ENCODE measurements at regions not wholly inside any gene's neighbourhood (a gene's known extent, or its start where the extent isn't known, plus 50 kb on each side); places are given as distances from the start of the nearest gene placed in this dataset.

GRCh38 chr5:135718151-135718550 is 116.3 kb upstream of the SLC25A48 start:
- H3K27me3 ChIP-seq (ENCODE audit: insufficient read depth) = peaks cover 7% of the 10 kb centered on the region; the same call in 1 of the 2 replicates
- H3K9me3 ChIP-seq = no peaks in the 10 kb centered on the region
- H3K4me3 ChIP-seq (ENCODE audit: low read depth in 2 of 2, low read length in 1 of 2) = no peak overlapping the region
- ChIA-PET CTCF (no interaction called here), POLR2A (no interaction called here)
- H3K4me2 ChIP-seq = no peak overlapping the region
- H3K79me2 ChIP-seq (ENCODE audit: insufficient read depth) = no peaks in the 10 kb centered on the region
- 25% methylated on average over 3 of the region's 4 CpGs for WGBS (ENCODE audit: low lambda C conversion rate)
- H4K20me1 ChIP-seq (ENCODE audit: insufficient read depth) = no peaks in the 10 kb centered on the region
- no peaks in the 10 kb centered on the region for H3K9me2 ChIP-seq
- H2AFZ ChIP-seq (ENCODE audit: low read depth) = no peak overlapping the region
- no peak overlapping the region for H3K9ac ChIP-seq
- DNase-seq = no peak
- no peaks in the 10 kb centered on the region for H3F3A ChIP-seq (replicated peaks; ENCODE audit: insufficient read depth)
- H3K27ac ChIP-seq (ENCODE audit: low read depth in 2 of 2, low read length in 1 of 2) = no peak overlapping the region
- TF ChIP-seq EP300 (IDR thresholded peaks at IDR 0.05; ENCODE audit: borderline replicate concordance in 1 of 2, low read depth in 1 of 2, low read length in 1 of 2) (no peak), NFIC (IDR thresholded peaks at IDR 0.05; ENCODE audit: borderline replicate concordance) (no peak), TAF1 (IDR thresholded peaks at IDR 0.05; ENCODE audit: borderline replicate concordance, low read depth, low read length) (no peak), EZH2phosphoT487 (IDR thresholded peaks at IDR 0.05; ENCODE audit: borderline replicate concordance, low read depth) (no peak), ZBTB33 (IDR thresholded peaks at IDR 0.05; ENCODE audit: borderline replicate concordance, low read depth) (no peak), IRF3 (IDR thresholded peaks at IDR 0.05; ENCODE audit: low read depth, low read length) (no peak), MXI1 (IDR thresholded peaks at IDR 0.05; ENCODE audit: low read depth, low read length) (no peak), MEF2A (IDR thresholded peaks at IDR 0.05; ENCODE audit: borderline replicate concordance, low read depth) (no peak)
- TF ChIP-seq, protein P1, sequence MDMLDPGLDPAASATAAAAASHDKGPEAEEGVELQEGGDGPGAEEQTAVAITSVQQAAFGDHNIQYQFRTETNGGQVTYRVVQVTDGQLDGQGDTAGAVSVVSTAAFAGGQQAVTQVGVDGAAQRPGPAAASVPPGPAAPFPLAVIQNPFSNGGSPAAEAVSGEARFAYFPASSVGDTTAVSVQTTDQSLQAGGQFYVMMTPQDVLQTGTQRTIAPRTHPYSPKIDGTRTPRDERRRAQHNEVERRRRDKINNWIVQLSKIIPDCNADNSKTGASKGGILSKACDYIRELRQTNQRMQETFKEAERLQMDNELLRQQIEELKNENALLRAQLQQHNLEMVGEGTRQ (IDR thresholded peaks at IDR 0.05; ENCODE audit: borderline replicate concordance, low read depth, low read length) = no peak
- no peaks in the 10 kb centered on the region for H3K36me3 ChIP-seq (replicated peaks in 1 of 2; ENCODE audit: control insufficient read depth in 1 of 2, insufficient read depth in 2 of 2, low read length in 1 of 2)
- no peaks in the 10 kb centered on the region for H3K4me1 ChIP-seq (ENCODE audit: control insufficient read depth in 1 of 2, insufficient read depth in 2 of 2, low read depth in 1 of 2, low read length in 1 of 2)

DNA sequence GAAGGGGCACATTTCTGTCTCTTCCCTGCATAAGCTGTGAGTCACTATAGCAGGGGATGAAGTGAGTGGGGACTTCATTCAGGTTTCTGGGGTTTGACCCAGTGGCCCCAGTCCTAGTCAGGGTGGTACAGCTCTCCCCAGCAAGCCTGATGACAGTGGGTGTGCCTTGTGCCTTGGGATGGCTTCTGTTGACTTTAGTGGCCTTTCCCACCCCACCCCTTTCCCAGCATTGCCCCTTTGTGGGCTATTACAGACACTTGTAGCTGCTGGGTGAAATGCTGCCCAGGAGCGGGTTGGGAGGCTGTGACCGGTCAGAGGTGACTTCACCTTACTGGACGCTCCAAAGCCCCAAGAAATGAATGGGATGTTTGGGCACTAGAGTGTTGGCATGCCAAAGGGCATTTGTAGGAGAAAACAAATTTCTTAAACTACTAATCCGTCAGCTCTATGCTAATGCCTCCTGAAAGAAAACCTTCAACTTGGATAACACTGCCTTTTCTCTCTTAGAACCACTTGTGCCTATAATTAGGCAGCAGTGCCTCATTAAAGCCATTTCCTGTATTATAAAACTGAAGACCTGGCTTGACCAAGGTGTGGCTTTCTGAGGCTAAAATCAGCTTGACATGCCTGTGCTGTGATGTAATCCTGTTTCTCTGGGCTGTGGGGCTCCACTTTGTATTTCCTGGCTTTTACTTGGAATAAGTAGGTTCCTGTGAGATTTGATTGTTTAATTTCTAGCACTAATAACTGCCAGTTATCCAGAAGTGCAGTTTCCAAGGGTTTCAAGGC is 119.0 kb upstream of the SLC25A48 start:
- H3K9me3 ChIP-seq = no peaks in the 10 kb centered on the region
- POLR2A ChIA-PET = no interaction called here
- DNase-seq = no peak
- TF ChIP-seq, protein P2, sequence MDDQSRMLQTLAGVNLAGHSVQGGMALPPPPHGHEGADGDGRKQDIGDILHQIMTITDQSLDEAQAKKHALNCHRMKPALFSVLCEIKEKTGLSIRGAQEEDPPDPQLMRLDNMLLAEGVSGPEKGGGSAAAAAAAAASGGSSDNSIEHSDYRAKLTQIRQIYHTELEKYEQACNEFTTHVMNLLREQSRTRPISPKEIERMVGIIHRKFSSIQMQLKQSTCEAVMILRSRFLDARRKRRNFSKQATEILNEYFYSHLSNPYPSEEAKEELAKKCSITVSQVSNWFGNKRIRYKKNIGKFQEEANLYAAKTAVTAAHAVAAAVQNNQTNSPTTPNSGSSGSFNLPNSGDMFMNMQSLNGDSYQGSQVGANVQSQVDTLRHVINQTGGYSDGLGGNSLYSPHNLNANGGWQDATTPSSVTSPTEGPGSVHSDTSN (IDR thresholded peaks at IDR 0.05) = no peak
- no peak for TF ChIP-seq SMC3 (IDR thresholded peaks at IDR 0.05; ENCODE audit: low read depth, low read length)
- TF ChIP-seq, protein P3, sequence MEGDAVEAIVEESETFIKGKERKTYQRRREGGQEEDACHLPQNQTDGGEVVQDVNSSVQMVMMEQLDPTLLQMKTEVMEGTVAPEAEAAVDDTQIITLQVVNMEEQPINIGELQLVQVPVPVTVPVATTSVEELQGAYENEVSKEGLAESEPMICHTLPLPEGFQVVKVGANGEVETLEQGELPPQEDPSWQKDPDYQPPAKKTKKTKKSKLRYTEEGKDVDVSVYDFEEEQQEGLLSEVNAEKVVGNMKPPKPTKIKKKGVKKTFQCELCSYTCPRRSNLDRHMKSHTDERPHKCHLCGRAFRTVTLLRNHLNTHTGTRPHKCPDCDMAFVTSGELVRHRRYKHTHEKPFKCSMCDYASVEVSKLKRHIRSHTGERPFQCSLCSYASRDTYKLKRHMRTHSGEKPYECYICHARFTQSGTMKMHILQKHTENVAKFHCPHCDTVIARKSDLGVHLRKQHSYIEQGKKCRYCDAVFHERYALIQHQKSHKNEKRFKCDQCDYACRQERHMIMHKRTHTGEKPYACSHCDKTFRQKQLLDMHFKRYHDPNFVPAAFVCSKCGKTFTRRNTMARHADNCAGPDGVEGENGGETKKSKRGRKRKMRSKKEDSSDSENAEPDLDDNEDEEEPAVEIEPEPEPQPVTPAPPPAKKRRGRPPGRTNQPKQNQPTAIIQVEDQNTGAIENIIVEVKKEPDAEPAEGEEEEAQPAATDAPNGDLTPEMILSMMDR (IDR thresholded peaks at IDR 0.05) = no peak
- TF ChIP-seq EP300 (IDR thresholded peaks at IDR 0.05; ENCODE audit: borderline replicate concordance in 1 of 2, low read depth in 1 of 2, low read length in 1 of 2) = no peak
- TF ChIP-seq YY1 (IDR thresholded peaks at IDR 0.05; ENCODE audit: low read depth) = no peak
- TF ChIP-seq, protein P4, sequence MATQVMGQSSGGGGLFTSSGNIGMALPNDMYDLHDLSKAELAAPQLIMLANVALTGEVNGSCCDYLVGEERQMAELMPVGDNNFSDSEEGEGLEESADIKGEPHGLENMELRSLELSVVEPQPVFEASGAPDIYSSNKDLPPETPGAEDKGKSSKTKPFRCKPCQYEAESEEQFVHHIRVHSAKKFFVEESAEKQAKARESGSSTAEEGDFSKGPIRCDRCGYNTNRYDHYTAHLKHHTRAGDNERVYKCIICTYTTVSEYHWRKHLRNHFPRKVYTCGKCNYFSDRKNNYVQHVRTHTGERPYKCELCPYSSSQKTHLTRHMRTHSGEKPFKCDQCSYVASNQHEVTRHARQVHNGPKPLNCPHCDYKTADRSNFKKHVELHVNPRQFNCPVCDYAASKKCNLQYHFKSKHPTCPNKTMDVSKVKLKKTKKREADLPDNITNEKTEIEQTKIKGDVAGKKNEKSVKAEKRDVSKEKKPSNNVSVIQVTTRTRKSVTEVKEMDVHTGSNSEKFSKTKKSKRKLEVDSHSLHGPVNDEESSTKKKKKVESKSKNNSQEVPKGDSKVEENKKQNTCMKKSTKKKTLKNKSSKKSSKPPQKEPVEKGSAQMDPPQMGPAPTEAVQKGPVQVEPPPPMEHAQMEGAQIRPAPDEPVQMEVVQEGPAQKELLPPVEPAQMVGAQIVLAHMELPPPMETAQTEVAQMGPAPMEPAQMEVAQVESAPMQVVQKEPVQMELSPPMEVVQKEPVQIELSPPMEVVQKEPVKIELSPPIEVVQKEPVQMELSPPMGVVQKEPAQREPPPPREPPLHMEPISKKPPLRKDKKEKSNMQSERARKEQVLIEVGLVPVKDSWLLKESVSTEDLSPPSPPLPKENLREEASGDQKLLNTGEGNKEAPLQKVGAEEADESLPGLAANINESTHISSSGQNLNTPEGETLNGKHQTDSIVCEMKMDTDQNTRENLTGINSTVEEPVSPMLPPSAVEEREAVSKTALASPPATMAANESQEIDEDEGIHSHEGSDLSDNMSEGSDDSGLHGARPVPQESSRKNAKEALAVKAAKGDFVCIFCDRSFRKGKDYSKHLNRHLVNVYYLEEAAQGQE (IDR thresholded peaks at IDR 0.05; ENCODE audit: low read depth, low read length) = no peak
- no peaks in the 10 kb centered on the region for H3F3A ChIP-seq (replicated peaks; ENCODE audit: insufficient read depth)
- H2AFZ ChIP-seq (ENCODE audit: low read depth) = no peak overlapping the region
- H4K20me1 ChIP-seq (ENCODE audit: insufficient read depth) = no peaks in the 10 kb centered on the region
- H3K4me1 ChIP-seq (ENCODE audit: control insufficient read depth in 1 of 2, insufficient read depth in 2 of 2, low read depth in 1 of 2, low read length in 1 of 2) = peaks cover 0 to 6% of the 10 kb centered on the region in 2 experiments; a peak in 1 of 4 replicates
- CTCF ChIA-PET = interaction anchor here (1.3 kb wide), 1 partner anchor 11 kb away, joined by 3 read pairs; no protein-coding TSS in a partner anchor
- no peaks in the 10 kb centered on the region for H3K9me2 ChIP-seq
- H3K36me3 ChIP-seq (replicated peaks in 1 of 2; ENCODE audit: control insufficient read depth in 1 of 2, insufficient read depth in 2 of 2, low read length in 1 of 2) = no peaks in the 10 kb centered on the region
- H3K27ac ChIP-seq (ENCODE audit: low read depth in 2 of 2, low read length in 1 of 2) = no peak overlapping the region
- H3K9ac ChIP-seq = no peak overlapping the region
- no peaks in the 10 kb centered on the region for H3K79me2 ChIP-seq (ENCODE audit: insufficient read depth)
- no peak overlapping the region for H3K4me2 ChIP-seq
- 48% methylated on average over 4 of the region's 4 CpGs for WGBS (ENCODE audit: low lambda C conversion rate)
- peaks cover 7% of the 10 kb centered on the region; the same call in 1 of the 2 replicates for H3K27me3 ChIP-seq (ENCODE audit: insufficient read depth)
- no peak overlapping the region for H3K4me3 ChIP-seq (ENCODE audit: low read depth in 2 of 2, low read length in 1 of 2)
